GM12864 (cell line): ENCODE measurements at regions not wholly inside any gene's neighbourhood (a gene's known extent, or its start where the extent isn't known, plus 50 kb on each side); places are given as distances from the start of the nearest gene placed in this dataset.

Experiments
- DNase-seq: peaks from one replicate; pipeline ENCODE4 v3.0.0-alpha.2; 2011; ENCODE audit warnings: low read depth
- H3K4me3 ChIP-seq: 2 replicates; pipeline ENCODE4 v1.5.1; 2011; ENCODE audit warnings: mild to moderate bottlenecking, low read depth, low read length, control low read depth
- TF ChIP-seq, protein P1 (sequence below): IDR thresholded peaks from 2 replicates; pipeline ENCODE4 v1.5.1; 2011; ENCODE audit warnings: low read depth, mild to moderate bottlenecking, moderate library complexity, low read length, control low read depth, inconsistent platforms; ENCODE audit errors: missing control alignments

DNA sequence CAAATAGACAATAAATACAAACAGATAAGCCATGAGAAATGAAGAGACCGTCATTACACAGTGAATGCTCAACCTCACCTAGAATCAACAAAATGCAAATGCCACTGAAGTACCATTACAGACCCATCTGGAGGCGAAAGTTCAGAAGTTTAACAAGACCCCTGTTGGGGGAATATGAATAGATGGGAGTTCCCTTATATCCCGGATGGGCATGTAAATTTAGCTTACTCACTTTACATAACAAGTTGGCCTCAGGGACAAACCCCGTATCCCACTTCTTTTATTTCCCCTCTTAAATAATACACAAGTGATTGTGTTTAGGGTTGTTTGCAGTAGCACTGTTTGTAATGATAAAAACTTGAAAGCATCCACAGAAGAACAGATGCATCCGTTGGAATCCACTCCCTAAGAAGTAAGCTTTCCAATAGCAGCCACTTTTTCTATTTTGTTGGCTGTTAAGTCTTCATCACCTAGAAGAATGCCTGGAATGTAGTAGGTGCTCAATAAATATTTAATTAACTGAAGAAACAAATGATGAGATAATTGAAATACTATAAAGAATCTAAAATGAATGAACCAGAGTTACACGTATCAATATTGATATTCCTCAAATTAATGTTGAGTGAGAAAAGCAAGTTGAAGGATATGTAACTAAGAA is 1076.3 kb upstream of the TENM3 start:
- TF ChIP-seq, protein P1, sequence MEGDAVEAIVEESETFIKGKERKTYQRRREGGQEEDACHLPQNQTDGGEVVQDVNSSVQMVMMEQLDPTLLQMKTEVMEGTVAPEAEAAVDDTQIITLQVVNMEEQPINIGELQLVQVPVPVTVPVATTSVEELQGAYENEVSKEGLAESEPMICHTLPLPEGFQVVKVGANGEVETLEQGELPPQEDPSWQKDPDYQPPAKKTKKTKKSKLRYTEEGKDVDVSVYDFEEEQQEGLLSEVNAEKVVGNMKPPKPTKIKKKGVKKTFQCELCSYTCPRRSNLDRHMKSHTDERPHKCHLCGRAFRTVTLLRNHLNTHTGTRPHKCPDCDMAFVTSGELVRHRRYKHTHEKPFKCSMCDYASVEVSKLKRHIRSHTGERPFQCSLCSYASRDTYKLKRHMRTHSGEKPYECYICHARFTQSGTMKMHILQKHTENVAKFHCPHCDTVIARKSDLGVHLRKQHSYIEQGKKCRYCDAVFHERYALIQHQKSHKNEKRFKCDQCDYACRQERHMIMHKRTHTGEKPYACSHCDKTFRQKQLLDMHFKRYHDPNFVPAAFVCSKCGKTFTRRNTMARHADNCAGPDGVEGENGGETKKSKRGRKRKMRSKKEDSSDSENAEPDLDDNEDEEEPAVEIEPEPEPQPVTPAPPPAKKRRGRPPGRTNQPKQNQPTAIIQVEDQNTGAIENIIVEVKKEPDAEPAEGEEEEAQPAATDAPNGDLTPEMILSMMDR = no peak
- no peak overlapping the region for H3K4me3 ChIP-seq
- DNase-seq = no peak

DNA sequence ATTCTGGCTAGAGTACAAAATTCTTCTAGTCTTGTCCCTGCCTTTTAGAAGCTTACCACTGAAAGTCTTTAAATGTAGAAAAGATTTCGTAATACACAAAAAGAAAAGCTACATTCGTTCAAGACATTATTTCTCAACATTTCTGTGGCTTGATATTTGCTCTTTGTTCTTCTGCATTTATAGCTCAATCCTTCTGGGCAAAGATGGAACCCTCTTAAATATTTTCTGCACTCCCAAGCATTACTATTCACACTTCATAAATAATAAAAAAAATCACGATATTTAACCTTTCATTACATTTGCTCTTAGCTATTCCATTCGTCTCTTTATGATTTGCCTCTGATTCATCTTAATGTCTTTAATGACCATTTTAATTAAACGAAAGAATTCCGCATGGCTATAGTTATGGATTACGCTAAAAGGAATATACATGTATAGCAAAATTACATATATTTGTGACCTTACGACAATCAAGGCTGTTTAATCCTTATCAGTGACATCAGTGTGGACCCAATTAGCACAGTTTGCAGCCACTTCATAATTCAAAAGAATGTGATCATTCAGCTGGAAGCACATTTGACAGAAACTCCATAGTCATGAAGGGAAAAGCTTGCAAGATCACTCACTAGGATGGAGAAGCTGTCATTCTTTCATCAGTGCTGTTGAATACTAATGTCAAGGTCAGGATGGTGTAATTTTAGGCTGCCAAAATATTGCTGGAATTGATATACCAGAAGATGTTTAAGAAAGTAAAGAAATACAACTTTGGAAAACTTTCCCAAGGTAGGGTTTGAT is 1075.0 kb upstream of the TENM3 start:
- no peak overlapping the region for H3K4me3 ChIP-seq
- no peak for DNase-seq
- TF ChIP-seq, protein P1 = no peak

DNA sequence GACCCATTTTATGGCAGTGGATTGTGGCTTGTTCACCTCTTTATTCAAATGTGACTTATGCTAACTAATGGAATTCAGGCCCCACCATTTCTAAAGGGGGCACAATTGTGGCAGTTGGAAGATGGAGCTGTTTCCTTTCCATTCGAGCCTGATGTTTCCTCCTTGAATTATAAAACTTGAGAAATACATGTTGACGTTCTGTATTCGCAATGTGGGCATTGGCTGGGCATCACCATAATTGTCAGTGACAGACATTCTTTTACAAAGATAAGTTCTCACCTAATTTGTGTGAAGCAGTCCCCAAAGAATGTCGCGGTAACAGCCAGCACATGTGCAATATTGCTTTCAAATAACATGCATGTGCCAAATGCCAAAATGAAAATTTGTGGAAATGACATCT is 1070.2 kb upstream of the TENM3 start:
- TF ChIP-seq, protein P1 = no peak
- no peak for DNase-seq
- no peak overlapping the region for H3K4me3 ChIP-seq

DNA sequence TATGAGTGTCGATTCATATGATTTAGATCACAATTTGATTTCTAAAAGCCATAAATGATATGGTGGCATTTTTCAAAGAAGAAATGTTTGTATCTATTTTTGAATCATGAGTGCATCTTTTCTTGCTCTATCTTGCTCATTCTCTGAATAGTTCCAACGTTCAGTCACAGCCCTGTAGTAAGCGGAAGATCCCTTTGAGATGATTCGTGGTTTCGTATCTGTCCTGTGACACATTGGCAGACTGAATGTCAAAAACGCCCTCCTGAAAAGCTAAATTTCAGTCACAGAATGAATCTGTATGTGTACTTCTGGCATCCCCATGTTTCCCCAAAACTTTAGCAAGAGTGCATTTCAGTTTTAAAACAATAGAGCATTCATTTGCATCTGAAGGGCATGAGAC is 1066.9 kb upstream of the TENM3 start:
- no peak for DNase-seq
- TF ChIP-seq, protein P1 = no peak
- H3K4me3 ChIP-seq = no peak overlapping the region

DNA sequence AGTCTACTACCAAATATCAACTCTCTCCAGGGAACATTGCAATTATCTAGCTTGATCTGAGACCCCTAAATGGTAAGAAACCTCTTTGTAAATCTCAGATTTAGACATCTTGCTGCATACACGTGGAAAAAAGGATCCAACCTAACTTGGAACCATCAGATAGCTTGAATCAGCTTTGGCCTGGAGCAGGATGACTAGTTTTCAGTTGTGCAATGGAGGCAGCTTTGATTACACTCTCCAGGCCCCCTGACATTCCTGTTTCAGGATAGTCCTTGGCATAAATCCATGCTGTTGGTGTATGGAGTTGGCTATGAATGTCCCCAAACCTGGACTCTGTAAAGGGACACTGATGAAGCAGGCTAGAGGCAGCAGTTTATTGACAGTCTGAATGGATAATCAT is 1061.9 kb upstream of the TENM3 start:
- no peak overlapping the region for H3K4me3 ChIP-seq
- no peak for DNase-seq
- TF ChIP-seq, protein P1 = no peak

DNA sequence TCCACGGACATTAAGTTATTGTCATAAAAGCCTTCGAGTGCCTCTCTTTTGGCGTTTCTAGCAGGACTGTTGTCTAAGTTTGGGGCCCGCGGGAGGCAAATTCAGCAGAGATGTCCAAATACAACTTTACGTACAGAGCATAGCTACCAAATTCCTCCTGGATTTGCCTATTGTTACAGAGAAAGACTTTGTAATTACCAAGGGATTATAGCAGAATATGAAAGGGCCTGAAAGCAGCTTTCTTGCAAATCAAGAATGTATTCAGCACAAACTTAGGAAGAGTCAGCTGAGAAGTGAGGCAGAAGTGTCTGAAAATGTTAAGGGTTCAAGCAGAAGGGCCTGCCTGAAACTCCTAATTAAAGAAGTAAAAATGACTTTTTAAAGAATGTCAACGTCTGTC is 1053.5 kb upstream of the TENM3 start:
- TF ChIP-seq, protein P1 = no peak
- no peak overlapping the region for H3K4me3 ChIP-seq
- no peak for DNase-seq
